ENCODE measurements at regions not wholly inside any gene's neighbourhood (a gene's known extent, or its start where the extent isn't known, plus 50 kb on each side); places are given as distances from the start of the nearest gene placed in this dataset.
A peak's percentile ranks its signal among the peaks of the same experiment; 100 is the strongest.
"Not testable (repeated sequence)": the region's sequence is repeated elsewhere in the genome, so short reads cannot be mapped to it uniquely, and the experiment has no call there.

- no peak for DNase-seq (ENCODE audit: low read depth)
These were observed 92.3 kb upstream of the CD44 start for GRCh38 chr11:35046681-35047080.

GRCh38 chr11:35047179-35047578 is 91.8 kb upstream of the CD44 start:
- no peak for DNase-seq (ENCODE audit: low read depth)

- DNase-seq (ENCODE audit: low read depth) = no peak
These were observed 91.2 kb upstream of the CD44 start for GRCh38 chr11:35047769-35048168.

GRCh38 chr11:35048346-35048745 is 90.6 kb upstream of the CD44 start:
- DNase-seq (ENCODE audit: low read depth) = not testable (repeated sequence)

- no peak for DNase-seq (ENCODE audit: low read depth)
These were observed 89.0 kb upstream of the CD44 start for GRCh38 chr11:35049859-35050531.

DNA sequence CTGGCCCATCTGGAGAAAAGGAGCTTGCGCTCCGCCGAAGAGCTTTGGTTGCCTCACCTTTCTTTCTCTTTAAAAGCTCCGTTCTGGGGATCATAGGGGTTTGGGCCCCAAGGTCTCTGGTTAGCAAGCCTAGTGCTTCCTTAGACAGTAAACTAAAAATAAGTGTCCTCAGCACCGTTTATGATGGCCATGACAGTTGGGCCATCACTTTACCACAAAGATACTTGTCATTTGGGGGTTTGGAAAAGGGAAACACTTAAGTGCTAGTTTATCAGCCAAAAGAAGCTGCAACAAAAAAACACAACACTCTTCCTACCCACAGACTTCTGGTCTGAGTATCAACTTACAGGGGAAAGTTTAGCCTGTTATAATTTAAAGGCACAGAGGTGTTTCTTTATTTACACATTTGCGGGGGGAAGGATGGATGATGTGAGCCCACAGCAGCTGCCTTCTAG is 88.4 kb upstream of the CD44 start:
- DNase-seq (ENCODE audit: low read depth) = no peak

DNA sequence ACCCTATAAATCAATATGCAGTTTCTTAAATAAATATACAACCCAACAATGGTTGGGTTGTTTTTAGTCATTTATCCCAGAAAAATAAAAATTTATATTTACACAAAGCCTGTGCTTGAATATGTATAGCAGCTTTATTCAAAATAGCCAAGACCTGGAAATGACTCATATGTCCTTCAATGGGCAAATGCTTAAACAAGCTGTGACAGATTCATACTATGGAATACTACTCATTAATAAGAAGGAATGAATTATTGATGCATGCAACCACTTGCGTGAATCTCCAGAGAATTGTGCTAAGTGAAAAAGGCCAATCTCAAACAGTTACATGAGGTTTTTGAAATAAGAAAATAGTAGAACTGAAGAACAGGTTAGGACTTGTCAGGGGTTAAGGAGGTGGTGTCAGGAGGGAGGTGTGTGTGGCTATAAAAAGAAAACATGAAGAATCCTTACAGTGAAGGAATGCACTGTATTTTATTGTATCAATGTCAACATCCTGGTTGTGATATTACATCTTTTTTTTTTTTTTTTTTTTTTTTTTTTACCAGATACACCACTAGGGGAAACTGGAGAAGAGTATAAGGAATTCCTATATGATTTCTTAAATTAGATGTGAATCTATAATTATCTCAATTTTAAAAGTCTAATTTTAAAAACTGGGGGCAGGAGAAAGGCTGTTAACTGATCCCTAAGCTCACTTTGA is 82.4 kb upstream of the CD44 start:
- no peak for DNase-seq (ENCODE audit: low read depth)

- DNase-seq (ENCODE audit: low read depth) = no peak
These were observed 80.9 kb upstream of the CD44 start for GRCh38 chr11:35057926-35058668.

- no peak for DNase-seq (ENCODE audit: low read depth)
These were observed 80.1 kb upstream of the CD44 start for GRCh38 chr11:35058669-35059434.

- no peak for DNase-seq (ENCODE audit: low read depth)
These were observed 77.2 kb upstream of the CD44 start for GRCh38 chr11:35061516-35062440.

DNA sequence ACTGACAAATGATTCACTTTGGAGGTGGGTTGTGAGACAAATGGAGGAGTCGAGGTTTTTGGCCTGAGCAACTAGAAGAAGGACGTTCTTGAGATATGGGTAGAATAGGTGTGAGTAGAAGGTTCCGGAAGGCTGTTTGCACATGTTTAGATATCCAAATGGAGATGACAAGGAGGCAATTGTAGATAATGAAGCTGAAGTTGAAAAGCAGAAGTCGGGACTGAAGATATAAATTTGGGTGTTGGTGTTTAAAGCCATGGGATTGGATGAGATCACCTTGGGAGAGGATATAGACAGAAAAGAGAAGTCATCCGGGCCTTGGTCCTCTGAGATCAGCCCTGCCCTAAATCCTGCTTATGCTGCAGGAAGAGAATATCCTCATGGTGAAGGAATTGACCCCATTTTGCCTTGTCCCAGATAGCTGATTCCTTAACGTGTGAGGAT is 75.5 kb upstream of the CD44 start:
- DNase-seq (ENCODE audit: low read depth) = no peak

- DNase-seq (ENCODE audit: low read depth) = no peak
These were observed 74.7 kb upstream of the CD44 start for GRCh38 chr11:35064114-35064800.

DNA sequence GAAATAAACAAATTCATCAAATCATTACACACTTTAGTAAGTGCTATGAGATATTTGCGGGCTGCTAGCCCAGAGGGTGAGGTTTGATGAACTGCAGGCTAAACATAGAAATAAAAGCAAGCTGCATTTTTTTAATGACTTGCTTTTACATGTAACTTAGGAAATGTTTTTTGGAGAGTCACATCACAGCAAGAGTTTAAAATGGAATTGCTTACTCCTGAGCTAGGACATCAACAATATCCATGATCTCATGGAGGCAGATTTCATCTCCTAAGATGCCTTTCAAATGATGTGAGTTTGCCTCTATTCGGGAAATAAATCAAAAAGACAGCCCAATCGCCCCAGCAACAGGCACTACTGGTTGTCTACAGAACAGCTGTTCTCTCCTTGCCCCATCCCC is 73.4 kb upstream of the CD44 start:
- no peak for DNase-seq (ENCODE audit: low read depth)

DNA sequence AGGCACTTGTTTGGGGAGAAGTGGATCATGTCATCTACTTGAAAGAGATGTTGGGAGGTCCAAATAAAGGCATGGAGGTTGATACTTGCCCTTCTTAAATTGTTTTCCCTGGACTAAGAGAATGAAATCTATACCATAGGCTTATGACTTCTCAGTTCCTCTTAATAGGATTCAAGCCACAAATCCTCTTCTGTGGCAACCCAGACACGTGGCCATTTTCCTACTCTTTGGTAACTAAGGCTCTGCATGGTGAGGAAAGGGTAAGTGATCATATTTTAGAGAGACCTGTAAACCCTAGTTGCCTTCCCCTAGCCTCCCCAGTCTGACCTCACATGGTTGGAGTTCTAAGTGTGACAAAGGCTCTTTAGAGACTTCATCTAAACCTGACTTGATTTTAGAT is 72.9 kb upstream of the CD44 start:
- no peak for DNase-seq (ENCODE audit: low read depth)

GRCh38 chr11:35066783-35067423 is 72.1 kb upstream of the CD44 start:
- peak; percentile 40 for DNase-seq (ENCODE audit: low read depth)

DNA sequence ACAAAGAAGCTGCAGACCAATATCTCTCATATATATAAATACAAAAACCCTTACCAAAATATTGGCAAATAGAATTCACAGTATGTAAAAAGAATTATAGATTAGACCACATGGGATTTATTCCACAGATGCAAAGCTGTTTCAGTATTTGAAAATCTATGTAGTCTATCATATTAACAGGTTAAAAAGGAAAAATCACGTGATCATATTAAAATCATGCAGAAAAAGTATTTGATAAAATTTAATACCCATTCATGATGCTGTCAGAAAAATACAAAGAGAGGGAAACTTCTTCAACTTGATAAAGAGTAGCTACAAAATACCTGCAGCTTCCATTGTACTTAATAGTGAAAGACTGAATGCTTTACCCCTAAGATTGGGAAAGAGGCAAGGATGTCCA is 67.2 kb upstream of the CD44 start:
- DNase-seq (ENCODE audit: low read depth) = no peak

DNA sequence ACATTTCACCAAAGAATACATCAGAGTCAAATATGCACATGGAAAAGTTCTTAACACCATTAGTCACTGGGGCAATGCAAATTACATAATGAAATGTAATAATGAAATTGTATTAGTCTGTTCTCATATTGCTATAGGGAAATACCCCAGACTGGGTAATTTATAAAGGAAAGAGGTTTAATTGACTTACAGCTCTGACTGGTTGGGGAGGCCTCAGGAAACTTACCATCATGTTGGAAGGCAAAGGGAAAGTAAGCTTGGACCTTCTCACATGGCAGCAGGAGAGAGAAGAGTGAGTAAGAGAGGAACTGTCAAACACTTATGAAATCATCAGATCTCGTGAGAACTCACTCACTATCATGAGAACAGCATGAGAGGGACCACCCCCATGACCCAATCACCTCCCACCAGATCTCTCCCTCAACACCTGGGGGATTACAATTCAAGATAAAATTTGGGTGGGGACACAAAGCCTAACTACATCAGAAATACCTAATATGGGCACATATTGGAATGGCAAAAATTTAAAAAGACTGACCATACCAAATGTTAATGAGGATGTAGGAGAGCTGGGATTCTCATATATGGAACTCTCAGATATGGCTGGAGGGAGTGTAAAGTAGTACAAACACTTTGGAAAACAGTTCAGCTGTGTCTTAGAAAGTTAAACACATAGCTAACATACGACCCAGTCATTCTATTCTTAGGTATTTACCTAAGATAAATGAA is 65.1 kb upstream of the CD44 start:
- DNase-seq (ENCODE audit: low read depth) = no peak

DNA sequence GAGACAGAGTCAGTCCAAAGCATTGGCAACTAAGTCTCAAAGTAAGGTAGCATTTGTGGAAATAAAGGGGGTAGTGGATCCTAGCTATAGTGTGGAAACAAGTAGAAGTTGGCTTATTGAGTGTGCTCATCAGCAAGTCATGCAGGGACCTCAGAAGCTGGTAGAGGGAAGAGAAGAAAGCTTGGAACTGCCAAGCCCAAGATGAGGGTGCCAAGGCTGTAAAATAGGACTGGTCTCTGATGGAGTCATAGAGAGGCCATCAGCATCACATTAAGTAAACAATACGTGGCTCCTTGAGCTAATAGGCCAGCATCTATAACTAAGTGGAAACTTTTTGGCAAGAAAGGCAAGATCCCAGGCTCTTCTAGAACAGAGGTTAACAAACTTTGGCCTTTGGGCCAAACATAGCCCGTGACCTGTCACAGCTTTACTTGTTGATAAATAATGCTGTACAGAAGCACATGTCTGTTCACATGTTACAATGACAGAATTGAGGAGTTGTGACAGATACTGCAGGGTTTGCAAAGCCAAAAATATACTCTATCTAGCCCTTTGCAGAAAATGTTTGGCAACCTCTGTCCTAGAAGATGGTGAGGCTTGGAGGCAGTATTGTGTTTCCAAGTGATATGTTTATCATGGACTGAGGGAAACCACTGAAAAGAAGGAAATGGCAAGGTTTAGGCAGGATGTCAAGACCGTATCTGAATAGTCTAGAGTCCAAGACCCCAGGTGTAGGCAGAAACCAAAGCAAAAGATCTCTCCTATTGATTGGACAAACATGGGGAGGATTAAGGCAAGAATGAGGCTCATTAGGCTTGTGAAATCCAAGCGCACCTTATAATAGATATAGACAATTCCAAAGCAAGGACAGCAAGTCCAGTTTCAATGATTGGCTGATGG is 62.5 kb upstream of the CD44 start:
- DNase-seq (ENCODE audit: low read depth) = no peak
